Activated T-cell treated with anti-CD3 and anti-CD28 coated beads, Interleukin-2, amount 50 U/mL, for 1 hour (primary cell): ENCODE measurements at regions not wholly inside any gene's neighbourhood (a gene's known extent, or its start where the extent isn't known, plus 50 kb on each side); places are given as distances from the start of the nearest gene placed in this dataset.
"Not testable (repeated sequence)": the region's sequence is repeated elsewhere in the genome, so short reads cannot be mapped to it uniquely, and the experiment has no call there.

ENCODE experiments used
- DNase-seq: peaks from one replicate; pipeline ENCODE4 v3.0.0-alpha.2; 2020

DNA sequence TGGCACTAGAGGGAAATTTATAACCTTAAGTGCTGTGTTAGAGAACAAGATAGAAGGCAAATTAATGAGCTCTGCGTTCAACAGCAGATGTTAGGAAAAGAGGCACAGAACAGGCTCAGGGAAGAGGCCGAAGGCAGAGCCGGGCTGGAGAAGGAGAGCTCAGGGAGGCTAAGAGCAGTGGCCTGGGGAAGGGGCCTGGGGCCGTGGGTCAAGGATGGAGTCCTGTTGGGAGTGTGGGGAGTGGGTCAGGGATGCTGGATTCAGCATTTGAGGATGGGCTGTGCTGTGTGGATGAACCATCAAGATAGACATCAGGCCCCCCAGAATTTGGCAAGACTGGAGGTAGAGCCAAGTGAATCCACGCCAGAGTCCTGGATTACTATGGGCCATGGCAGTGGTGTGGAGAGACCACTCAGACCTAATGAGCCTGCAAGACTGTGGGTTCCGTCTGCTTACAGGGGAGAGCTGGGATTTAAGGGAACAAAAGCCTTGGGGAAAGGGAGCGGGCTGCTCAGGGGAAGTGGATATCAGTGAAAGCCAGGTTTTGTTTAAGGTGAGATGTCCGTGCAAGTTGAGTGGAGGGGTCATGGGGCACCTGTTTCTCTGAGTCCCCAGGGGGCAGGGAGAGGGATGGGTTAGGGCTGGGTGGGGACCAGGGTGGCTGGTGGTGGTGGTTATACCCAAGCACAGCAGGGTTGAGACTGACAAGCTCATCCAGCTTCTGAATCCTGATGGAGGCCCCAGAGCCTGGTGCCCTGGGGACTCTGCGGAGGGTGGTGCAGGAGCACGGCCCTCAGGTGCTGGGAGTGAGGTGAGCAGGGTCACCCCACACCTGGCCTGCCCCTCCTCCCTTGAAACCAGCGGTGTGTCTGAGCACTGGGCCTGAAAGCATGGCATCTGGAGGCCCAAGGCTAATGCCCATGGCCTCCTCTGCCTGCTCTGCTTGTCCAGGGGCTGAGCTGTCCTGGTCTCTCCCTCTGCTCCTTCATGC, 101.7 kb downstream of the BMS1 start:
- no peak for DNase-seq

DNA sequence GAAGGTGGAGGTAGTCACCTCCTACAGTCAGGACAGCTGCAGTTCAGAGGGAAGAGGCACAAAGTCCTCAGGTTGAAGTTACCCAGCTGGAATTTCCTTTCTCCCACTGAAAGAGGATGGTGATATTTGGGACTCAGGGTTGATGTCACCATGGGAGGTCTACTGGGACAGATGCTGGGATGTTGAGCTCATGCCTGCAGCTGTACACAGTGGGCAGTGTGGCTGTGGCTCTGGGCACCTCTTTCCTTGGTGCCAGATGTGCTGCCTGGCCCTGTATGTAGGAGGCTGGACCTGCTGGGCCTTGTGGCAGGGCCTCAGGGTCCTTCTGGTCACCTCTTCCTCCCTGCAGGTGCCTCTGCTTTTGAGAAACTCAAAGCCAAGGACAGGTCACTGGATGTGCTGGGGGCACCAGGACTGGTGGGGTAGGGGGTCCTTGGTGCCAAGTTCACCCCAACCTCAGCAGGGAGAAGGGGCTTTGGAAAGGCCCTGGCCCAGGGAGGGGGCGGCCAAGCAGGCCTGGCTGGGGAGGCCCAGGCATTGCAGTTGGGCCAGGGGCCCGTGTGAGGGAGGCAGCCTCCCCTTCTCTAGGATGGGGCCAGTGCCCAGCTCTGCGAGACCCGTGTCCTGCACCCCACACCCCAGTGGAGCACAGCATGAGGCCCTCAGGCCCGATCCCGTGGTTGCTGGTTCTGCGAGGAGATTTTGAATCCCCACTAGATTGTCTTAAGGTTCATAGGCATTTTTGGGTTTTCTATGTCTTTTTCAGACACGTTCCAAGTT, 103.1 kb downstream of the BMS1 start:
- no peak for DNase-seq

DNA sequence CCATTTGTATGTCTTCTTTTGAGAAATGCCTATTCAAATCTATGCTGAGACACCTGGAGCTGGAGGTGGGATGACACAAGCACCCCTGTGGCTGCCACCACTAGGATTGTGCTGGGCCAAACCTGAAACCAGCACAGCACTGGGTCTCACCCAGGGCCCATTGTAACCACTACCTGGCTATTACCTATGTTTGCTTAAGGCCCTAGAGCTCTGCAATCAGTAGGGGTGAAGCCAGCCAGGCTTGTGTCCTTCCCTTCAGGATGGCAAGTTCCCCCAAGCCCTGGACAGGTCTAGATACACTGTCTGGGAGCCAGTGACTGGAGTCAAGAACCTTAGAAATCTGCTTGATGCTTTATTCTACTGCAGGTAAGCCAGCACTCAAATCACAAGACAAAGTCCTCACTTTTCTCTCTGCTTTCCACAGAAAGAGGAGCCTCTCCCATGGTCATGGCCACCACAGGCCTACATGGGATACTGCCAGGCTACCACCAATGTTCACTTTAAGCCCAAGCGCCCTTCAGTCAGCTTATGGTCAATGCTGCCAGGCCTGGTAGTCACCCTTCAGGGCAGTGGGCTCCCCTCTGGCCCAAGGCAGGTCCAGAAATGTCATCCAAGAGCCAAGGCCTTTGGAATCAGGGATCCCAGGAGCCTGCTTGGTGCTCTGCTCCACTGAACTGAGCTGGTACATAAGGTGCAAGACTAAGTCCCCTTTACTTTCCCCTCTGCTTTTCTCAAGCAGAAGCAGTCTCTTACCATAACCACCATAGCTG, 105.3 kb downstream of the BMS1 start:
- DNase-seq: no peak

DNA sequence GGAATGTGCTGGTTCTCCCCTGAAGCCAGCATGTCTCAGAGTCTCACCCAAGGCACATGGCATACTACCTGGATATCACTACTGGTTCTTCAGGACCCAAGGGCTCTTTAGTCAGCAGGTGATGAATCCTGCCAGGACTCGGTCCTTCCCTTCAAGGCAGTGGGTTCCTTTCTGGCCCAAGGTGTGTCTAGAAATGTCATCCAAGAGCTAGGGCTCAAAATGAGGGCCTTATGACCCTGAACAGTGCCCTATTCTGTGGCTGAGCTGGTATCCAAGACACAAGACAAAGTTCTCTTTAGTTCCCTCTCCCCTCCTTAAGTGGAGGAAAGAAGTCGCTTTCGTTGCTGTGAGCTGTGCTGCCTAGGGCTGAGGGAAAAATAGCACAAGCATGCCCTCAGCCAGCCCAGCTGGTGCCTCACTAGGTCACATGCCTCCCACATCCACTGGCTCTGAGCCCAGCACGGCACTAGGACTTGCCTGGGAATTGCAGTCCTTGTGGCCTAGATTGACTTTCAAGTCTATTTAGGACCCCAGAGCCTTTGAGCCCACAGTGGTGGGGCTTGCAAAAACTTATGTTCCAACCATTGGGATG, 106.0 kb downstream of the BMS1 start:
- DNase-seq: no peak

DNA sequence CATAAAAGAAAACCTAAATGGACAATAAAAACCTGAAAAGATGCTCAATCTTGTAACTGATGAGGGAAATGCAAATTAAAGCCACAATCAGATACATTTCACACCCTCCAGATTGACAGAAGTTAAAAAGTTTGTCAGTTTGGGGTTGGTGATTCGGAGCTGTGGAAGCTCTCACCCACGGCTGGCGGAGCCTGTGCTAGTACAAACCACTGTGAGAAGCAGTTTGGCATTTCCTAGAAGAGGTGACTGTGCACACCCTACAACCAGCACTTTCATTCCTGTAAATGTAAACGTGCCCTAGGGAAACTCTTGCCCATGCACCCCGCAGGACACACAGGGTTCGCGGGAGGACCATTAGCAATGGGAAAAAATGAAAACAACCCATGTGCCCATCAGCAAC, 114.1 kb downstream of the BMS1 start:
- DNase-seq: no peak

DNA sequence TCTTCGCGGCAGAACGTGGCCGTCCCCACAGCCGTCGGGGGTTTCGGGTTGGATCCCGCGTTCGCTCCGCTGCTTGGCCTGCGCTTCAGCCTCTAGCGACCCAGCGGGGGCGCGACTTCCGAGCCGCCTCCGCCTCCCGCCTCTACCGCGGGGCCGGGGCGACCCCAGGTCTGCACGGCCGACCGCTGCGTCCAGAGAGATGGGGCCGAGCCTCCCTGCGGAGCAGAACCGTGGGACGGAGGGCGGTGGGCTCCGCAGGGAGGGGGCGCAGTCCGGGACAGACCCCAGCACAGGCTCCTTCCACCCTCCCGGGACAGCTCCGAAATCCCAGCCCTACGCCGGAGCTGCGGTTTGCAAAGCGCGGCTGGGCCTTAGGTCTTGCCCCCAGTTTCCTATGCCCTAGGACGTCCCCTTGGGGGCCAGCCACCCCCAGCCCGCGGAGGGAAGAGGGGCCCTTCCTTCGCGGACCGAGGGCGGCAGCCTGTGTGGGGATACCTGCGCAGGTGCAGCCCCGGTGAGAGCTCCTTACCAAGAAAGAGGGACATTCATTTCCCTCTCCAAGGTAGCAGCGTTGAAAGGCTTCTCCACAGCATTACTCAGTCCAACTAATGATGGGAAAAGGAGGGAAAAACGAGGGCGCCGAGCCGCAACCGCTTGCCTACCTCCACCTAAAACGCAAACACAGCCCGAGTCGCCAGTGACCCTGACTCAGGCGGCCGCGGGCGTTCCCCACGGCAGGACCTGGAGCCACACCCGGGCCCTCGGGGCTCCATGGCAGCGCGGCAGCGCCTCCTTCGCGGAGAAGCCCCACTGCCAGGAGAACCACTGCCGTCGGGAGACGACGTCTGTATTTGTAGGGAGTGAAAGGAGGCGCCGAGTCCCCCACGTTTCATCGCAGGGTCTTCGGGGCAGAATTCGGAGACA, 115.7 kb downstream of the BMS1 start:
- no peak for DNase-seq

DNA sequence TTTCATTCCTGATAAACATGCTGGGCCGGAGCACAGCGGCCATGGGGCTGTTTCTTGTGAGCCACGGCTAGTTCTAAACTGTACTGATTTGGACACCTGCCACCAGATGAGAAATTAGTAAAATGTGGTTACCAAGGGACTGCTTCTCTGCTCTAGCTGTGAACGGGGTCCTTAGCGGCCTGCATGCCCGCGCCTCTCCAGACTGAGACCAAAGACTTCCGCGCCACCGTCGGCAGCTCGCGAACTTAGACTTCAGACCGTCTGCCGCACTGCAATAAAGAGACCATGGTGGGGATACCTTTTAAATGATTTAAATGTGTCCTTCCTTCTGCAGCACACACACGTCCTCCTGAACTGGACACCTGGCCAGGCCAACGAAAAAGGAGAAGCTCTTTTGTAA, 116.4 kb downstream of the BMS1 start:
- DNase-seq: no peak

DNA sequence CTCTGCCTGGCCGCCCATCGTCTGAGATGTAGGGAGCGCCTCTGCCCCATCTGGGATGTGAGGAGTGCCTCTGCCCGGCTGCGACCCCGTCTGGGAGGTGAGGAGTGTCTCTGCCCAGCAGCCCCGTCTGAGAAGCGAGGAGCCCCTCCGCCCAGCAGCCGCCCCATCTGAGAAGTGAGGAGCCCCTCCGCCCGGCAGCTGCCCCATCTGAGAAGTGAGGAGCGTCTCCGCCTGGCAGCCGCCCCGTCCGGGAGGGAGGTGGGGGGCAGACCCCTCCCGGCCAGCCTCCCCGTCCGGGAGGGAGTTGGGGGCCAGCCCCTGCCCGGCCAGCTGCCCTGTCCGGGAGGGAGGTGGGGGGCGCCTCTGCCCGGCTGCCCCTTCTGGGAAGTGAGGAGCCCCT, 117.8 kb downstream of the BMS1 start:
- DNase-seq: not testable (repeated sequence)

DNA sequence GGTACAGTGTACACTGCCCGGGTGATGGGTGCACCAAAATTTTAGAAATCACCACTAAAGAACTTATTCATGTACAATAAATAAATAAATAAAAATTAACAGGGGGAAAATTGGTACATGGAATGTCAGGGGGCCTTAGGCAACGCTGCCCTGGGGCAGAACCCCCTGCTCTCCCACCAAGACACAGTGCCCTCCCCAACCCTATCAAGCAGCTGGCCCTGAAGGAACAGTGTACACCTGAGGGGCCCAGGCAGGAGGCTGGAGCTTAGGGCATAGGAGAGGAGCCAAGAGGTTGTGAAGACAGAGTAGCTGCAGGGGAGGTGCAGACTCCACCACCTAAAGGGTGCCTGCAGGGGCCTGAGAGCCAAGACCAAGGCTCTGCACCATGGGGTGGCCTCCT, 128.8 kb downstream of the BMS1 start:
- DNase-seq: no peak

DNA sequence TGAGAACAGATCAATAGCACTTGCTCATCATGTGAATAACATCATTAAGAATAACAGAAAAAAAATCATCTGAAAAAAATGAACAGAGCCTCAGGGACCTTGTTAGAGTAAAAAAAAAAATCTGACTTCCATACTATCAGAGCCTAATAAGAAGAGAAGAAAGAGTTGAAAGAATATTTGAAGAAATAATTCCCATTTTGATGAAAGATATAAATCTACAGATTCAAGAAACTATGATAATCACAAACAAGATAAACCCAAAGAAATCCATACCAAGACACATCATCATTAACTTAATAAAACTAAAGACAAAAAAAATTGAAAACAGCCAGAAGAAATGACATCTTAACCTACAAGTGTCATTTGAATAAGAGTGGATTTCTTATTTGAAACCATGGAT, 134.4 kb downstream of the BMS1 start:
- no peak for DNase-seq

DNA sequence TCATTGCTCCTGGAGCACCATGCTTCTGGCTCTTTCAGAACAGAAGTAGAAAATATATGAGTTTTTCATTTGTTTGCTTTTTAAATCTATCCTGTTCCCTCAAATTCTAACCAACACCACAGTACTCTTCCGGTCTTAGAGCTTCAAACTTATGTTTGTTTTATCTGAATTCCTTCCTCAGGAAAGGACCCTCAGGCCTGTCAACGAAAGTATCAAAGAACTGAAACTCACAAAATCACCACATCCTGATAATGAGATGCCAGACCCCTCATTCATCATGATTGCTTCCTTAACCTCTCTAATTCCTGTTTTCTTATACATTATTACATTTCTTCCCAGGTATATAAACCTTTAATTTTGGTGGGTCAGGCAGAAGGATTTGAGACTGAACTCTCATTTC, 135.2 kb downstream of the BMS1 start:
- no peak for DNase-seq

DNA sequence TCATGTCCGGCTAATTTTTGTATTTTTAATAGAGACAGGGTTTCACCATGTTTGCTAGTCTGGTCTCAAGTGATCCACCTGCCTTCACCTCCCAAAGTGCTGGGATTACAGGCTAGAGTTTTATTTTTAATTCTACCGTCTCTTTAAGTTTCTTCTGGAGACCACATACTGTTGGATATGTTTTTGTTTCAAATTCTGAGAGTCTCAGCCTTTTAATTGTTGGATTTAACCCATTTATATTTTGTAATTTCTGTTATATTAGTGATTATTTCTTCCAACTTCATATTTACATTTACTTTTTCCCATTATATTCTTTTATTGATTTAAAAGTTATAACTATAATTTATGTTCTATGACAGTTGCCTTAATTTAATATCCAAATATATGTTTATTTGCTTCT, 139.4 kb downstream of the BMS1 start:
- no peak for DNase-seq

DNA sequence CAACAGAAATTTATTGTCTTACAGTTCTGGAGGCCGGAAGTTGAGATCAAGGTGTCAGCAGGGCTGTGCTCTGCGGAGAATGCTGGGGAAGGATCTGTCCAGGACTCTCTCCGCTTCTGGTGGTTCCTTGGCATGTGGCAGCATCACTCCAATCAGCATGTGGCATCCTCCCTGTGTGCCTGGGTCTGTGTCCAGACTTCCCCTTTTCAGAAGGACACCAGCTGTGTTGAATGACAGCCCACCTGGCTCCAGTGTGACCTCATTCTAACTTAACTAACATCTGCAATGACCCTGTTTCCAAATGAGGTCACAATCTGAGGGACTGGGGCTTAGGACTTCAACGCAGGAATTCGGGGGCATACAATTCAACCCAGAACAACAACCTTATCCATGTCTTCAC, 141.9 kb downstream of the BMS1 start:
- DNase-seq: no peak

DNA sequence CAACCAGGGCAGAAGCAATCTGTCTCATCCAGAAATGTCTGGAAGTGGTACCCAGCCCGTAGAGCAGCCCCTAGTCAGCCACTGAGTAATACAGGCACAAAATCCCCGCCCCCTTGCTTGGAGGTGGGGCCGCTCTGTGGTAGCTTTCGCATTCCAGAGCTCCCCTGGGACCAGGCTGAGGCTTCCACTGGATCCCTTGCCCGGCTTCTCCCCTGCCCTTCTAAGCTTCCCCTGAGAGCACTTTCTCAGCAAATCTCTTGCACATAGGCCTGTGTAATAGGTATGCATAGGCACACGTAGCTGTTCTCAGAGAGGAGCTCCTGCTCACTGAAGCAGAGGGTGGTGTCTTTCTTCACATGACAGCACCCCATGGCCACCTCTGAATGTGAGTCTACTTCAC, 144.2 kb downstream of the BMS1 start:
- DNase-seq: no peak

DNA sequence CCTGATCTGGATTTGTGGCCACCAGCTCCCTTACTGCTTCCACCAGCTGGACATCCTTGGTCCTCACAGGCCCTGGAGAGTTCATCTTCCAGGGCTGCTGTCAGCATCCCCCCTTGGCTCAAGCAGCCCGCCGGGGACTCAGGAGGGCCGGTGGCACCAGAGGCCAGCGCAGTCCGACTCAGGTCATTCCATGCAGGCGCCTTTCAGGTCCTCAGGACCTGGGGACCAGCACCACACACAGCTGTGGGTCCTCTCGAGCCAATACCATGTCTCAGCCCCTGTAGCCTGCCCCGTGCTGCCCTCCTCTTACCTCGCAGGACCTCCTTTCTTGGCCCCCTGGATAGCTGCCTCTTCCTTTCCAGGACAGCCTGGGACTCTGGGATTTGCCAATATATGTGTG, 145.5 kb downstream of the BMS1 start:
- DNase-seq: no peak

DNA sequence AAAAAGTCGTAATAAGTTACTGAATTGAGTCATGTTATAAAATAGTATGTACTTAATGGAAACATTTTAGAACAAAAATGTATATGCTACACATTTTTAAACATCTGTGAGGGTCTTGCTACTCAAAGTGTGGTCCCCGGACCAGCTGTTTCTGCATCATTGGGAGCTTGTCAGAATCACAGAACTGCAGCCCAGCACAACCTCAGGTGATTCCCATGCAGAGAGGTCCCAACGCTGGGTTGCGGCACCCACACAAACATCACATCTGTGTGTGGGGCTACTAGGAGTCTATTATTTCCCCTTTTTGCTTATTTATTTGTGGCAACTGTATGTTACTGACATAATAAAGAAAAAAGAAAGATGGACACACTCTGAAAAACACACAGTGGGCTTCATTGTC, 146.6 kb downstream of the BMS1 start:
- no peak for DNase-seq

DNA sequence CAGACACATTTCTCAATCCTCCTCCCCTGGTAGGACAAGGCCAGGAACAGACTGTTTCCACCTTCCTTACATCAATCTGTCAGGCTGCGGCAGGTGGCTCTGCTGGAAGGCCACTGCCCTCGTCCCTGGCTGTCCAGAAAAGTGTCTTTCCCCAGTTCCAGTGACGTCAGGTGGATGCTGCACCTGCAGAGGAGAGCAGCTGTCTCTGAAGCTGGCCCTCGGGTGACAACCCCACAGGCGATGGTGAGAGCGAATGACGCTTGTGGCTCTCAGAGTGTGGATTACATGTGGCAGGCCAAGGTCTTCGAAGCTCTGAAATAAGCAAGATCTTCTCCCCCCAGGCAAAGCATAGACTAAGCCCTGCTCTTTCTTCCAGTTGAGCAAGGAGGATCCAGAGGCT, 146.9 kb upstream of the RET start:
- no peak for DNase-seq

DNA sequence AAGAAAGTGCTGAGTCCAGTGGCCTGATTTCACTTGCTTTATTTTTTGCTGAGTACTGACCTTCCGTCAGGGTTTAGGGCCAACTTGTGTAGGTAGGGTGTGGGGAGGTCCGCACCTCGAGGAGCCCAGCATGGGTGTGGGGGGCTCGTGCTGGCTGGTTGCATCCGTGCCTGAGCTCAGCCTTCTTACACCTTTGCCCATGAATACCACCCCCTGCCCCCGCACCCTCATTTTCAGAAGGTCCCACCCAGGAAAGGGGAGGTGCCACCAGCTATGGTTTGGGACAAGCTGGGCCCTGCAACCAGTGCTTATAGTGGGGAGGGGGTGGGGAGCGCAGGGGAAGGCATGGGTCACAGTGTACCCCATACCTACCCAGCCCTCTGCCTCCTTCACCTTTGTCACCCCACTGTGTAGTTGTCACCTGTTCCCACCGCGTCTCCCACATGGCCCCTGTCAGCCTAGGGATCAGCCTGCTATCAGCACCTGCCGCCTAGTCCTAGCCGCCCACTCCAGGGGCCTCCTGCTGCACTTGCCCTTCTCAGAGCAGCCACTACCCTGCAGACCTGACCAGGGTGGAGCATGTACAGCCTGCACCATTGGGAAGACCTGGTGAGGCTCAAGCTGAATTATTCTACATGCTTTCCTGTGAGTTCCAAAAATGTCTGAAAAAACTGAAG, 146.2 kb upstream of the RET start:
- DNase-seq: no peak

DNA sequence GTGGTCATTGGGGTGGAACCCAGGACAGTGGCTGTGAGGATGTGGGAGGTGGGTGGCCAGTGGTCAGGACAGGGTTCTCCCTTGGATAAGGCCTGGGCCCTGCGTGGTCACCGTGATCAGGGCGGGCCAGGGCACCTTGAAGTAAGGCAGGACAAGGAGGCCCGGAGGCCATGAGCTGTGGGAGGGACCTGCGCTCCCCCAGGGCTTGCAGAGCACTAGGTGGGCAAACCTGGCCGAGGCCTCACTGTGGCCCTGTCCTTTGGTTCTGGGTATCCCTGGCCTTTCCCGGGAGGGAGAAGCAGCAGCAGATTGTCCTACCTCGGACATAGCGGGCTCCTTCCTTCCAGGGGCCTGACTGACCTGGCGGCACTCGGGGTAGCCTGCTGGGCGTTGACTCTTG, 144.8 kb upstream of the RET start:
- DNase-seq: no peak

DNA sequence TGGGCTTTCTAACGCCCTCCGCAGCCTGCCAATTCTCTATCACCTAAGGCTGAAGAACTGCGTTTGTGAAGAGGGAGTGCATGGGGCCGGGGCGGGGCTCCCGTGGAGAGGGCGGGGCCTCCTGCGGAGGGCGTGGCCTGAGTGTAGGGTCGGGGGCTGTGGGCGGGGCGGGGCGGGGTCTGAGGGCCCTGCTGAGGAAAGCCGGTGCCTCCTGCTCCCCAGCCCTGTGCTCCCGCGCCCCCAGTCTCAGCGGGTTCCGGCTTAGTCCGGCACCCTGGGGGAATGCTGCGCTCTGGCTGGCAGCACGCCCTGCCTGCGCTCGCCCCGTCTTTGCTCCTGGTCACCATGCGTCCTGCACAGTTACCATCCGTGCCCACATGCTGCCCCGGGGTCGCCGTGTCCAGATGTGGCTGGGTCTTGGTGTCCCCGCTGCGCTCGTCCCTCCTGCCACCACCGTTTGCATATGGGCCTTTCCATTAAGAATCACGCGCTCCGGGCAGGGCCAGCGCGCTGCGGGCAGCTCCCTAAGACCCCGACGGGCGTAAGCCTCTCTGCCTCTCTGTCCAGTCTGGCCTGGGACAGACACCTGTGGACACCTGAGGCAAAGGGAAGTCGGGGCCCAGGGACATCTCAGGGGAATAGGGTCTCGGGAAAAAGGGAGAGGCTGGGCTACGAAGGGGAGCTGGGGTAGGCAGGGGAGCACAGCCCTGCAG, 144.0 kb upstream of the RET start:
- peak; percentile 75 for DNase-seq
